ENCODE measurements at regions not wholly inside any gene's neighbourhood (a gene's known extent, or its start where the extent isn't known, plus 50 kb on each side); places are given as distances from the start of the nearest gene placed in this dataset.
A peak's percentile ranks its signal among the peaks of the same experiment; 100 is the strongest.

DNA sequence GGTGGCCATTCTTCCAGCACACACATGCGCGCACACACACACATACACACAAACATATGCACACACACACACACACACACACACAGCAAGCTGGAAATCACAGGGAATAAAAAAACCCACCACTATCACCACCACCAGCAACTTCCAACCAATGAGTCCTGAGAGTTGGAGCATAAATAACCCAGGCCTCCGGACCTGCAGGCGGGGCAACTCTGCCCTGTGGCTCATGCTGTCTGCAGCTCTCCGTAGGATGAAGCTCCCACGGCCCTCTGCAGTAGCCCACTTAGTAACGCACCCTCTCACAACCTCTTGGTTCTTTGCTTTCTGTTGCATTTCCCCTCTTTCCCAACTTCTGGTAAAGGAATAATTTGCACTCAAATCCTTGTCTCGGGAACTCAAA, 275.2 kb downstream of the PREX1 start:
- H3K9me3 Mint-ChIP-seq = no peaks in the 10 kb centered on the region
- H3K36me3 Mint-ChIP-seq (ENCODE audit: low read depth) = no peaks in the 10 kb centered on the region
- no peak for DNase-seq (ENCODE audit: low read depth, low spot score)
- TF ChIP-seq, protein P1, sequence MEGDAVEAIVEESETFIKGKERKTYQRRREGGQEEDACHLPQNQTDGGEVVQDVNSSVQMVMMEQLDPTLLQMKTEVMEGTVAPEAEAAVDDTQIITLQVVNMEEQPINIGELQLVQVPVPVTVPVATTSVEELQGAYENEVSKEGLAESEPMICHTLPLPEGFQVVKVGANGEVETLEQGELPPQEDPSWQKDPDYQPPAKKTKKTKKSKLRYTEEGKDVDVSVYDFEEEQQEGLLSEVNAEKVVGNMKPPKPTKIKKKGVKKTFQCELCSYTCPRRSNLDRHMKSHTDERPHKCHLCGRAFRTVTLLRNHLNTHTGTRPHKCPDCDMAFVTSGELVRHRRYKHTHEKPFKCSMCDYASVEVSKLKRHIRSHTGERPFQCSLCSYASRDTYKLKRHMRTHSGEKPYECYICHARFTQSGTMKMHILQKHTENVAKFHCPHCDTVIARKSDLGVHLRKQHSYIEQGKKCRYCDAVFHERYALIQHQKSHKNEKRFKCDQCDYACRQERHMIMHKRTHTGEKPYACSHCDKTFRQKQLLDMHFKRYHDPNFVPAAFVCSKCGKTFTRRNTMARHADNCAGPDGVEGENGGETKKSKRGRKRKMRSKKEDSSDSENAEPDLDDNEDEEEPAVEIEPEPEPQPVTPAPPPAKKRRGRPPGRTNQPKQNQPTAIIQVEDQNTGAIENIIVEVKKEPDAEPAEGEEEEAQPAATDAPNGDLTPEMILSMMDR (conservative IDR thresholded peaks at IDR 0.05) = no peak
- H3K27me3 Mint-ChIP-seq (ENCODE audit: low read depth) = peaks cover 2% of the 10 kb centered on the region
- no peak overlapping the region for H3K4me3 Mint-ChIP-seq
- H3K4me1 Mint-ChIP-seq = peaks cover 16% of the 10 kb centered on the region
- H3K27ac Mint-ChIP-seq (ENCODE audit: unreplicated experiment) = no peak overlapping the region

DNA sequence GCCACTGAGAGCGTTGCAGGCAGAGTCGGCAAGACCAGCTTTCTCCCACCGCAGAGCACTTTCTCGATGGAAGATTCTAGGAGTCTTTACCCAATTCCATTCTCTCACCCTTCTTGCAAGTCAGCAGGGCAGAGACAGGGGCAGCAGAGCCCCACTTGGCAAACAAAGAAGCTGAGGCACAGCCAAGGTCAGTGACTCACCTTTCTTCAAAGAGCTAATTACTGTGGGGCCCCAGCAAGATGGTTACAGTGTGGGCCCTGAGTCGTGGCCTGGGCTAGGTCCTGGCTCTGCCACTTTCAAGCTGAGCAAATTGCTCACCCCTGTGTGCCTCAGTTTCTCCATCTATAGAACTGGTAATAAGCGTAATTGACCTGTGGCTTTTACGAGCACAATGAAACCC, 277.0 kb downstream of the PREX1 start:
- DNase-seq (ENCODE audit: low read depth, low spot score) = no peak
- Mint-ChIP-seq H3K4me3 (no peak overlapping the region), H3K27ac (ENCODE audit: unreplicated experiment) (no peak overlapping the region), H3K27me3 (ENCODE audit: low read depth) (peaks cover 2% of the 10 kb centered on the region), H3K9me3 (no peaks in the 10 kb centered on the region), H3K36me3 (ENCODE audit: low read depth) (no peaks in the 10 kb centered on the region), H3K4me1 (peaks cover 13% of the 10 kb centered on the region)
- TF ChIP-seq, protein P1 (conservative IDR thresholded peaks at IDR 0.05) = no peak

DNA sequence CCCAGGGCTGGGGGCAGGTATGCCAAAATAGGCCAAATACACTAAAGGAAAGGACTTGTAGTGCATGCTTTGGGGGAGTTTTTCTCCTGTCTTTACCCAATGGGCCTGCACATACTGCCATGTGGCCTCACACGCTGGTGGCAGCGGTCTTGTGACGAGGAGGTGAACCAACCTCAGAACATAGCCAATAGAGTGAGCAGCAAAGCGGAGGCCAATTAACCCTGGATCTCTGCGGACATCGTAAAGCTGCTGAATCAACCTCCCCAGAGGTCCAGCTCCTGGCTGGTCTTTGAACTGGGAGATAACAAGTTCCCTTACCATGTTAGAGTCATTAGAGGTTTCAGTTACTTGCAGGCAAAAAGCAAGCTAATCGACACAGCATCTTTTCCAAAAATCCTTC, 280.1 kb downstream of the PREX1 start:
- Mint-ChIP-seq H3K4me3 (no peak overlapping the region), H3K9me3 (no peaks in the 10 kb centered on the region), H3K27ac (ENCODE audit: unreplicated experiment) (no peak overlapping the region), H3K36me3 (ENCODE audit: low read depth) (no peaks in the 10 kb centered on the region), H3K27me3 (ENCODE audit: low read depth) (peaks cover 11% of the 10 kb centered on the region), H3K4me1 (peaks cover 10% of the 10 kb centered on the region)
- TF ChIP-seq, protein P1 (conservative IDR thresholded peaks at IDR 0.05) = no peak
- DNase-seq (ENCODE audit: low read depth, low spot score) = no peak

DNA sequence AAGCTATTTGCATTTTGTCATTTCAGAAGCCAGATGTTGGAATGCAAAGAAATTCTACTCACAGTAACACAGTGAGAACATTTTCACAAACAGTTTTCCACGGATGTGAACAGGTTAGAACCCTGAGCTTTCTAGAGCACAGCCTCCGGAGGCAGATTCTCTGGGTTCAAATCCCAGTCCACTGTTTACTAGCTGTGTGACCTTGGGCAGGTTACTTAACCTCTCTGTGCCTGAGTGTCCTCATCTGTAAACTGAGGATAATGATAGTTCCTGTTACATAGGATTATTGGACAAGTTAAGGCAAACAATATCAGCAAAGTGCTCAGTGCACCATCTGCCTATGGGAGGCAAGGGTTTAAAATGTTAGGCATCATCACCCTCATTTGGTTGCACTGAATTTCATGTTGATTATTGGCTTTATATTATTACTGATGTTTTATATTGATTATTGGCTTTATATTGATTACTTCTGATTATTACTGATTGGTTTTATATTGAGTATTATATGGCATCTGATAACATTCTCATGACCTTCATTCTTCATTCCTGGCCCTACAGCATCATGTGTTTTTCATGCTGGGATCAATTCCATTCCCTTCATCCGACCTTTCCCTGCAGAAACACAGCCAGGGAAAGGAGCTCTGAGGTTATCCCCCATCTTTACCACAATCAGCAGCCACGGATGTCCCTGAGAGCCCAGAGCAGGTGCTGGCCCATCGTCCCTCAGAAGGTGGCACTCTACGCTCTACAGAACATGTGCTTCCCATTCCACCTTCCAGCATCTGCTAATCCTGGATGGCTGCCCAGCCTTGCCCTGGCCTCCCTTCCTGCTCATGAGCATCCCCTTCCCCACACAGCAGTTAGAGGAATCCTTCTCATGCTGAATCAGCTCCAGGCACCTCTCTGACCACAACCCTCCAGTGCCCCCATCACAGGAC, 283.1 kb downstream of the PREX1 start:
- peaks cover 3% of the 10 kb centered on the region for H3K4me1 Mint-ChIP-seq
- TF ChIP-seq, protein P1 (conservative IDR thresholded peaks at IDR 0.05) = no peak
- no peak for DNase-seq (ENCODE audit: low read depth, low spot score)
- H3K4me3 Mint-ChIP-seq = no peak overlapping the region
- H3K36me3 Mint-ChIP-seq (ENCODE audit: low read depth) = no peaks in the 10 kb centered on the region
- H3K27me3 Mint-ChIP-seq (ENCODE audit: low read depth) = peaks cover 23% of the 10 kb centered on the region
- H3K27ac Mint-ChIP-seq (ENCODE audit: unreplicated experiment) = peak overlapping the region; percentile 36
- H3K9me3 Mint-ChIP-seq = peaks cover 2% of the 10 kb centered on the region

DNA sequence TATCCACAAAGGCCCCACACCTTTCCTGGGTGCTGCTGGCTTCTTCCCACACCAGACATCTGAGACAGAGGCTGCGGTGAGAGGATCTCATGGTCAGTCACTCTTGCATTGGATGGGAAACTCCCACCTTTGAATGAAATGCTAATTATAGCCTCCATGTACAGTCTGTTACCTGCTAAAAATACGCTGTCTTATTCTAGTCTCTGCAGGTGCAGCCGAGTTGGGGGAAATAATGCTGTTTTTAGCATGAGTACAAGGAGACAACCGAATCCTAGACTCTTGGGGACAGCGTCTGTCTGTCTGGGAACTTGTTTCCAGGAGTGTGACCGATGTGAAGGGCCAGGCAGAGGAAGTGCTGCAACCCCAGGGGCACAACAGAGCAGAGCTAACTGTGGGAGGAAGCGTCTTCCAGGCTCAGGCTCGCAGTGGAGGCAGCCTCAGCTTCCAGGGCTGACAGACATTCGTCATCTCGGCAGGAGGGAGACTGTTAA, 286.2 kb downstream of the PREX1 start:
- Mint-ChIP-seq H3K27ac (ENCODE audit: unreplicated experiment) (peak overlapping the region; percentile 29), H3K4me1 (peaks cover 16% of the 10 kb centered on the region), H3K36me3 (ENCODE audit: low read depth) (no peaks in the 10 kb centered on the region), H3K27me3 (ENCODE audit: low read depth) (peaks cover 33% of the 10 kb centered on the region), H3K9me3 (peaks cover 2% of the 10 kb centered on the region), H3K4me3 (no peak overlapping the region)
- DNase-seq (ENCODE audit: low read depth, low spot score) = no peak
- TF ChIP-seq, protein P1 (conservative IDR thresholded peaks at IDR 0.05) = no peak
